OCI-LY7 (cell line): ENCODE measurements at regions not wholly inside any gene's neighbourhood (a gene's known extent, or its start where the extent isn't known, plus 50 kb on each side); places are given as distances from the start of the nearest gene placed in this dataset.

Source experiments
- BruUV-seq: library from RNA; stranded (reverse); fragments of 400-500 nt; replicated peaks from 2 replicates; lab custom pipeline; 2021; lab: Mats Ljungman, UMichigan
- CTCF ChIA-PET: fragments of 300-600 bp; sonication (Branson Sonifier 250); formaldehyde crosslinking; loops from one replicate; lab custom pipeline; 2022; ENCODE audit warnings: antibody characterized with exemption; ENCODE audit not compliant: unreplicated experiment; lab: Charles Lee
- POLR2A ChIA-PET: fragments of 300-600 bp; sonication (Branson Sonifier 250); formaldehyde crosslinking; loops from one replicate; lab custom pipeline; 2022; ENCODE audit warnings: antibody characterized with exemption; lab: Charles Lee
- DNase-seq: peaks from one replicate; pipeline ENCODE4 v3.0.0-alpha.2; 2015; ENCODE audit warnings: low spot score
- H2AFZ ChIP-seq: fragments of 200-600 bp; sonication (generic), shearing (Covaris generic); 2 replicates; pipeline ENCODE4 v1.6.1; 2014; ENCODE audit warnings: mild to moderate bottlenecking, antibody characterized with exemption, low read length, moderate library complexity
- H3K27ac ChIP-seq: fragments of 200-600 bp; sonication (generic); 2 replicates; pipeline ENCODE4 v1.5.1; 2014; ENCODE audit warnings: mixed run types, low read depth, mild to moderate bottlenecking, moderate library complexity, low read length, inconsistent platforms; ENCODE audit not compliant: poor library complexity, severe bottlenecking
- H3K36me3 ChIP-seq: fragments of 200-600 bp; sonication (generic); 2 replicates; pipeline ENCODE4 v1.6.1; 2014; ENCODE audit warnings: mild to moderate bottlenecking, antibody characterized with exemption, low read length, moderate library complexity, mixed read lengths; ENCODE audit not compliant: insufficient read depth
- H3K4me1 ChIP-seq: fragments of 200-600 bp; sonication (generic); 2 replicates; pipeline ENCODE4 v1.5.1; 2014; ENCODE audit warnings: mild to moderate bottlenecking, low read length; ENCODE audit not compliant: insufficient read depth, poor library complexity, severe bottlenecking
- H3K4me2 ChIP-seq: fragments of 200-600 bp; sonication (generic); 2 replicates; pipeline ENCODE4 v1.6.1; 2014; ENCODE audit warnings: mild to moderate bottlenecking, low read length
- H3K4me3 ChIP-seq: fragments of 200-600 bp; sonication (generic); 2 replicates; pipeline ENCODE4 v1.5.1; 2014; ENCODE audit warnings: mild to moderate bottlenecking, low read depth, low read length; ENCODE audit not compliant: poor library complexity, severe bottlenecking
- H3K79me2 ChIP-seq: fragments of 200-600 bp; sonication (generic); 2 replicates; pipeline ENCODE4 v1.6.1; 2016; ENCODE audit warnings: low read depth, mild to moderate bottlenecking, low read length, moderate library complexity, mixed read lengths; ENCODE audit not compliant: insufficient read depth
- H3K9me2 ChIP-seq: fragments of 200-600 bp; sonication (generic); 2 replicates; pipeline ENCODE4 v1.6.1; 2016; ENCODE audit warnings: mild to moderate bottlenecking, low read length, mixed read lengths; ENCODE audit not compliant: insufficient read depth
- H3K9me3 ChIP-seq: fragments of 200-600 bp; sonication (generic); 2 replicates; pipeline ENCODE4 v1.6.1; 2014; ENCODE audit warnings: mild to moderate bottlenecking, mixed run types, low read length, mixed read lengths
- H4K20me1 ChIP-seq: fragments of 200-600 bp; sonication (generic); 2 replicates; pipeline ENCODE4 v1.6.1; 2014; ENCODE audit warnings: mild to moderate bottlenecking, antibody characterized with exemption, low read length, moderate library complexity, mixed read lengths; ENCODE audit not compliant: insufficient read depth
- CTCF ChIP-seq: fragments of 200-600 bp; sonication (generic); conservative IDR thresholded peaks from 2 replicates; pipeline ENCODE4 v1.5.1; 2014; ENCODE audit warnings: mild to moderate bottlenecking, antibody characterized with exemption, low read length, moderate library complexity, mixed read lengths
- EZH2phosphoT487 ChIP-seq: fragments of 200-600 bp; sonication (generic); IDR thresholded peaks from 2 replicates; pipeline ENCODE4 v1.6.1; 2018; ENCODE audit warnings: low read depth, borderline replicate concordance, mild to moderate bottlenecking, mixed run types, antibody characterized with exemption, low read length, moderate library complexity, mixed read lengths
- intact Hi-C: fragments of 100-400 bp; cut with micrococcal nuclease; formaldehyde crosslinking; loops from one replicate; pipeline ENCODE4 v1.10.0; 2022; ENCODE audit not compliant: unreplicated experiment

GRCh38 chr18:22871809-22872525 is 61.2 kb upstream of the RBBP8 start:
- ChIA-PET POLR2A (interaction anchor here (0.6 kb wide), 1 partner anchor 27 kb away, joined by 3 read pairs; no protein-coding TSS in a partner anchor), CTCF (no interaction called here)
- no peak for DNase-seq
- Histone ChIP-seq H3K9me2 (no peaks in the 10 kb centered on the region), H3K4me1 (no peaks in the 10 kb centered on the region), H3K4me2 (no peak overlapping the region), H3K4me3 (no peak overlapping the region), H4K20me1 (no peaks in the 10 kb centered on the region), H3K27ac (no peak overlapping the region), H3K9me3 (no peaks in the 10 kb centered on the region), H2AFZ (no peak overlapping the region), H3K79me2 (no peaks in the 10 kb centered on the region), H3K36me3 (no peaks in the 10 kb centered on the region)
- intact Hi-C loops = no loop called here
- BruUV-seq = no TSS peak
- TF ChIP-seq EZH2phosphoT487 = no peak
- TF ChIP-seq CTCF = no peak

- Histone ChIP-seq H4K20me1 (no peaks in the 10 kb centered on the region), H3K36me3 (no peaks in the 10 kb centered on the region), H3K9me2 (no peaks in the 10 kb centered on the region), H3K9me3 (no peaks in the 10 kb centered on the region), H3K79me2 (no peaks in the 10 kb centered on the region), H3K4me1 (no peaks in the 10 kb centered on the region), H2AFZ (no peak overlapping the region), H3K4me2 (no peak overlapping the region), H3K4me3 (no peak overlapping the region), H3K27ac (no peak overlapping the region)
- ChIA-PET POLR2A (interaction anchor here (1.2 kb wide), 1 partner anchor 27 kb away, joined by 3 read pairs; no protein-coding TSS in a partner anchor), CTCF (no interaction called here)
- intact Hi-C loops = no loop called here
- no peak for DNase-seq
- no TSS peak for BruUV-seq
- TF ChIP-seq EZH2phosphoT487 (no peak), CTCF (no peak)
Observed at GRCh38 chr18:22872900-22873537, 60.1 kb upstream of the RBBP8 start.

GRCh38 chr18:22879293-22879692 is 53.8 kb upstream of the RBBP8 start:
- H3K4me2 ChIP-seq = no peak overlapping the region
- CTCF ChIA-PET = no interaction called here
- no peaks in the 10 kb centered on the region for H3K36me3 ChIP-seq
- POLR2A ChIA-PET = no interaction called here
- H4K20me1 ChIP-seq = no peaks in the 10 kb centered on the region
- H3K27ac ChIP-seq = no peak overlapping the region
- no peak overlapping the region for H3K4me3 ChIP-seq
- H3K4me1 ChIP-seq = no peaks in the 10 kb centered on the region
- no peaks in the 10 kb centered on the region for H3K9me3 ChIP-seq
- intact Hi-C loops = no loop called here
- H3K79me2 ChIP-seq = no peaks in the 10 kb centered on the region
- TF ChIP-seq EZH2phosphoT487 (no peak), CTCF (no peak)
- BruUV-seq = no TSS peak
- DNase-seq = no peak
- no peaks in the 10 kb centered on the region for H3K9me2 ChIP-seq
- no peak overlapping the region for H2AFZ ChIP-seq
